ENCODE measurements at regions not wholly inside any gene's neighbourhood (a gene's known extent, or its start where the extent isn't known, plus 50 kb on each side); places are given as distances from the start of the nearest gene placed in this dataset.

DNA sequence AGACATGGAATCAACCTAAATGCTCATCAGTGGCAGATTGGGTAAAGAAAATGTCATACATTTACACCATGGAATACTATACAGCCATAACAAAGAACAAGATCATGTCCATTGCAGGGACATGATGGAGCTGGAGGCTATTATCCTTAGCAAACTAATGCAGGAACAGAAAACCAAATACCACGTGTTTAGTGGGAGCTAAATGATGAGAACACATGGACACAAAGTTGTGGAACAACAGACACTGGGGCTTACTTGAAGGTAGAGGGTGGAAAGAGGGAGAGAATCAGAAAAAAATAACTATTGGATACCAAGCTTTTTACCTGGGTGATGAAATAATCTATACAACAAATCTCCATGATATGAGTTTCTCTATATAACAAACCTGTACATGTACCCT, 701.3 kb downstream of the TBC1D32 start:
- no peak overlapping the region for H3K4me3 ChIP-seq (replicated peaks; ENCODE audit: low read depth, low read length)
- DNase-seq (ENCODE audit: extremely low read depth, low read depth) = no peak
- TF ChIP-seq, protein P1, sequence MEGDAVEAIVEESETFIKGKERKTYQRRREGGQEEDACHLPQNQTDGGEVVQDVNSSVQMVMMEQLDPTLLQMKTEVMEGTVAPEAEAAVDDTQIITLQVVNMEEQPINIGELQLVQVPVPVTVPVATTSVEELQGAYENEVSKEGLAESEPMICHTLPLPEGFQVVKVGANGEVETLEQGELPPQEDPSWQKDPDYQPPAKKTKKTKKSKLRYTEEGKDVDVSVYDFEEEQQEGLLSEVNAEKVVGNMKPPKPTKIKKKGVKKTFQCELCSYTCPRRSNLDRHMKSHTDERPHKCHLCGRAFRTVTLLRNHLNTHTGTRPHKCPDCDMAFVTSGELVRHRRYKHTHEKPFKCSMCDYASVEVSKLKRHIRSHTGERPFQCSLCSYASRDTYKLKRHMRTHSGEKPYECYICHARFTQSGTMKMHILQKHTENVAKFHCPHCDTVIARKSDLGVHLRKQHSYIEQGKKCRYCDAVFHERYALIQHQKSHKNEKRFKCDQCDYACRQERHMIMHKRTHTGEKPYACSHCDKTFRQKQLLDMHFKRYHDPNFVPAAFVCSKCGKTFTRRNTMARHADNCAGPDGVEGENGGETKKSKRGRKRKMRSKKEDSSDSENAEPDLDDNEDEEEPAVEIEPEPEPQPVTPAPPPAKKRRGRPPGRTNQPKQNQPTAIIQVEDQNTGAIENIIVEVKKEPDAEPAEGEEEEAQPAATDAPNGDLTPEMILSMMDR (IDR thresholded peaks at IDR 0.05; ENCODE audit: low read depth, low read length, missing control alignments) = no peak

DNA sequence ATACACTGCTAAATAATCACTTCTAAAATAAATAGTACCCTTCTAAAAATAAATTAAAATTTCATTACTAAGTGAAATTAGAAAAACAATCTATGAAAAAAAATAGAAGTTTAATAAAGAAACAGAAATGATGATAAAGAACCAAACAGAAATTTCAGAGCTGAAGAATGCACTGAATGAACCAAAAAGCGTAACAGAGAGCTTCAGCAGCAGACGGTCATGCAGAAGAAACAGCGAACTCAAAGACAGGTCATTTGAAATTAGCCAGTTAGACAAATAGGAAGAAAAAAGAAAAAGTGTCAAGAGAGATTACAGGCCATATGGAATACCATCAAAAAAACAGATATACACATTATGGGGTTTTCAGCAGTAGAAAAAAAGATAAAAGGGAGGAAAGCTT, 706.7 kb downstream of the TBC1D32 start:
- no peak for DNase-seq (ENCODE audit: extremely low read depth, low read depth)
- no peak overlapping the region for H3K4me3 ChIP-seq (replicated peaks; ENCODE audit: low read depth, low read length)
- TF ChIP-seq, protein P1 (IDR thresholded peaks at IDR 0.05; ENCODE audit: low read depth, low read length, missing control alignments) = no peak

DNA sequence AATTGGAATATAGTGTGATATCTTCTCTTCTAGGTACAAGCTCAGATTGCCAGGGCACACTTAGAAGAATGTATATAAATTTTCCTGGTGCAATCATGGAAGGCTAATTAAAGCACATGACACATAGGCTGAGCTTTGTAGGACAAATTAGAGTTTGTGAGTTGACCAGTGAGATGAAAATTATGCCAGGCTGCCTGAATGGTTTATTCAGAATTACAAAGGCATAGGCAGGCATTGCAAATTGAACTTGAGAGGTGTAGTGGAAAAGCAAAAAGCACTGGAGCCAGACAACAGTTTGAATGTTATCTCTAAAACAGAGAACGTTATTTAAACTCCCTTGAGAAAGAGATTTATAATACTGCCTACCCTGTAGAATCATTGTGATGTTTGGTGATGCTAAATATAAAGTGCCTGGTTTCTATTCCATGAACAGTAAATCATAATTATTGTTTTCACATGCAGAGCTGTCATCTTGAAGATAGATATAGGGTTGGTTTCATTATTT, 712.1 kb downstream of the TBC1D32 start:
- TF ChIP-seq, protein P1 (IDR thresholded peaks at IDR 0.05; ENCODE audit: low read depth, low read length, missing control alignments) = no peak
- no peak overlapping the region for H3K4me3 ChIP-seq (replicated peaks; ENCODE audit: low read depth, low read length)
- no peak for DNase-seq (ENCODE audit: extremely low read depth, low read depth)

DNA sequence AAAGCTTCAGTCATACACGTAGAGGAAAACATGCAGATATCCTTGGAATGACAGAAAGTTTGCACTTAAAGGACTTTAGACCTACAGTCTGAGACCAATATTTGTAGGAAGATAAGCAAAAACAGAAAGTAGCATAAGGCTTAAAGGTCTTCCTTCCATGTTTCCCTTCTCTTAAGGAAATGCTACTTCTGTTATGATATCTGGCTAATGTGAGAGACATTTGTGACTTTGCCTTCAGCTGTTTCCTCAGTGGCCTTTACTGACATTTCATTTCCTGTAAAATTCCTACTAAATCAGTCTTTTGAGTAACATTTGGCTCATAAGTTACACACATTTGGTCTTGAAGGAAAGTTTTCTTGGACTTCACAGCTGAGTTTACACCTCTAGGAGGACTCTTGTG, 713.4 kb downstream of the TBC1D32 start:
- no peak for DNase-seq (ENCODE audit: extremely low read depth, low read depth)
- TF ChIP-seq, protein P1 (IDR thresholded peaks at IDR 0.05; ENCODE audit: low read depth, low read length, missing control alignments) = no peak
- no peak overlapping the region for H3K4me3 ChIP-seq (replicated peaks; ENCODE audit: low read depth, low read length)

DNA sequence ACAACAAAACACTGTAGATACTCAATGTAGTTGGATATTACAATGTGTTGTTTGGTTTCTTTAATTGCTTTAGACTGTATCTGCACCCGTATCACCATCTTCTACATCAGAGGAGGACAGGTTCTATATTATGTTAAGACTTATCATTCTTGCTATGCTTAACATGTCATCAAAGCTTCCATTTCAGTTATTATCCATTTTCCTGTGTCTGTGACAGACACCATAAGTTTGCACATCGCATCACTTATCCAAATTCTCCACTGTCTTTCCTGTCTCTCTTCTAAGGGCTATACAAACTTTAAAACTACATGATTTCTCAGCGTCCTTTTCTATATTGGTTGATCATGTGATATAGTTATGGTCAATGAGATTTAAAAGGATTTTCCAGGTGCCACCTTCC, 719.0 kb downstream of the TBC1D32 start:
- no peak for DNase-seq (ENCODE audit: extremely low read depth, low read depth)
- H3K4me3 ChIP-seq (replicated peaks; ENCODE audit: low read depth, low read length) = no peak overlapping the region
- TF ChIP-seq, protein P1 (IDR thresholded peaks at IDR 0.05; ENCODE audit: low read depth, low read length, missing control alignments) = no peak

DNA sequence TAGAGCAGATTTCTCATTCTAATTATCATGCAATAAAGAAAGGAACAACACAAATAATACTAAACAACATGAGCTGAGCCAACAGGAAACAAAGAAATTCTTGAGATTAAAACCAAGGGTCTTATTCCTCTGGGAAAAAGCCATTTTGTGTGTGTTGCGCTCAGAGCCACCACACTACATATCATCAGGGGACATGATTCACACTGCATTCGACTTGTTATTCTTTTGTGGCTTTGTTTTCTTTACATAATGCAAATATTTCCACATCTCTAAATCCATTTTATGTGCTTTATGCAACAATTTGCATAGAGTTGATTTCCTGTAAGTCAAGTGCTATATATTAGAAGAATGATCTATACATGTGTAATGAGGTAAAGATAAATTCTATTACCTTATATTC, 719.6 kb downstream of the TBC1D32 start:
- no peak overlapping the region for H3K4me3 ChIP-seq (replicated peaks; ENCODE audit: low read depth, low read length)
- TF ChIP-seq, protein P1 (IDR thresholded peaks at IDR 0.05; ENCODE audit: low read depth, low read length, missing control alignments) = no peak
- DNase-seq (ENCODE audit: extremely low read depth, low read depth) = no peak

DNA sequence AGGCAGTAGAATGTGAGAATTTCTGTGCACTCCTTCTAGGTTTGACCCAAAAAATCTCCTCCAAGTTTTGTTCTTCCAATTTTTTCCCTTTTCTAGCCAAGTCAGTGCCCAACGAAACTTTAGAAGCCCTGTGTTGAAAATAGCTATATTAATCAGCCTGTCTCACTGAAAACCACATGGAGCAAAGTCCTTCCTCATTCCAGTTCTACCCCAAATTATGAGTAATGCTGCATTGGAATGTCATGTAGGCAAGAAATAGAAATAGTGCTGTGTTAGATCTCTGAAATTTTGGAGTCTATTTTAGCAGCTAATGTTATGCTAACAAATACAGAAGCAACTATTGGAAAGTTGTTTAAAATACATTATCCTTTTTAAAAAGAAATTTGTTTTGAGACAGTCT, 725.5 kb downstream of the TBC1D32 start:
- H3K4me3 ChIP-seq (replicated peaks; ENCODE audit: low read depth, low read length) = no peak overlapping the region
- no peak for DNase-seq (ENCODE audit: extremely low read depth, low read depth)
- TF ChIP-seq, protein P1 (IDR thresholded peaks at IDR 0.05; ENCODE audit: low read depth, low read length, missing control alignments) = no peak
